H9 (cell line): ENCODE measurements at regions not wholly inside any gene's neighbourhood (a gene's known extent, or its start where the extent isn't known, plus 50 kb on each side); places are given as distances from the start of the nearest gene placed in this dataset.

ENCODE experiments used
- DNase-seq: peaks from one replicate; pipeline ENCODE4 v3.0.0-alpha.2; 2017
- H2AFZ ChIP-seq: one replicate; pipeline ENCODE4 v1.6.1; 2013; ENCODE audit warnings: mild to moderate bottlenecking, low read length, control low read depth, moderate library complexity
- H2AK5ac ChIP-seq: 2 replicates; pipeline ENCODE4 v1.6.1; 2013; ENCODE audit warnings: low read length, control low read depth, mixed read lengths; ENCODE audit not compliant: insufficient read length
- H2BK120ac ChIP-seq: one replicate; pipeline ENCODE4 v1.6.1; 2013; ENCODE audit warnings: low read depth, mild to moderate bottlenecking, low read length, control low read depth, inconsistent platforms; ENCODE audit not compliant: poor library complexity, severe bottlenecking
- H2BK12ac ChIP-seq: 2 replicates; pipeline ENCODE4 v1.6.1; 2013; ENCODE audit warnings: low read length, control low read depth, mixed read lengths, low read depth; ENCODE audit not compliant: insufficient read length
- H2BK15ac ChIP-seq: 2 replicates; pipeline ENCODE4 v1.6.1; 2013; ENCODE audit warnings: low read depth, low read length, control low read depth
- H2BK20ac ChIP-seq: one replicate; pipeline ENCODE4 v1.6.1; 2013; ENCODE audit warnings: low read depth, mild to moderate bottlenecking, low read length, control low read depth, inconsistent platforms; ENCODE audit not compliant: poor library complexity, severe bottlenecking
- H2BK5ac ChIP-seq: 2 replicates; pipeline ENCODE4 v1.6.1; 2013; ENCODE audit warnings: low read length, control low read depth, mixed read lengths; ENCODE audit not compliant: insufficient read length
- H3K14ac ChIP-seq: 2 replicates; pipeline ENCODE4 v1.6.1; 2013; ENCODE audit warnings: low read length, control low read depth; ENCODE audit not compliant: insufficient read depth
- H3K18ac ChIP-seq: 2 replicates; pipeline ENCODE4 v1.6.1; 2013; ENCODE audit warnings: low read depth, mild to moderate bottlenecking, mixed read lengths, low read length, control low read depth; ENCODE audit not compliant: insufficient read length
- H3K23ac ChIP-seq: 2 replicates; pipeline ENCODE4 v1.6.1; 2013; ENCODE audit warnings: low read length, control low read depth, mixed read lengths, low read depth; ENCODE audit not compliant: insufficient read length
- H3K23me2 ChIP-seq: 2 replicates; pipeline ENCODE4 v1.6.1; 2013; ENCODE audit warnings: low read depth, mild to moderate bottlenecking, mixed read lengths, low read length, control low read depth; ENCODE audit not compliant: insufficient read length, poor library complexity, severe bottlenecking
- H3K27ac ChIP-seq: 2 replicates; pipeline ENCODE4 v1.5.1; 2013; ENCODE audit warnings: low read length, control low read depth, mixed read lengths, low read depth; ENCODE audit not compliant: insufficient read length
- H3K27me3 ChIP-seq: 2 replicates; pipeline ENCODE4 v1.6.1; 2013; ENCODE audit warnings: low read length, control low read depth, inconsistent platforms; ENCODE audit not compliant: insufficient read depth
- H3K4ac ChIP-seq: 2 replicates; pipeline ENCODE4 v1.6.1; 2013; ENCODE audit warnings: low read depth, mild to moderate bottlenecking, control low read depth, inconsistent platforms, low read length, moderate library complexity
- H3K4me1 ChIP-seq: 2 replicates; pipeline ENCODE4 v1.6.1; 2013; ENCODE audit warnings: low read length, control low read depth, inconsistent platforms; ENCODE audit not compliant: insufficient read depth
- H3K4me2 ChIP-seq: 2 replicates; pipeline ENCODE4 v1.6.1; 2013; ENCODE audit warnings: low read length, control low read depth, mixed read lengths; ENCODE audit not compliant: insufficient read length, insufficient read depth
- H3K56ac ChIP-seq: 2 replicates; pipeline ENCODE4 v1.6.1; 2013; ENCODE audit warnings: low read depth, mild to moderate bottlenecking, mixed read lengths, low read length, control low read depth; ENCODE audit not compliant: insufficient read length
- H3K79me1 ChIP-seq: 2 replicates; pipeline ENCODE4 v1.6.1; 2013; ENCODE audit warnings: low read depth, mild to moderate bottlenecking, moderate library complexity, low read length, control low read depth, inconsistent platforms; ENCODE audit not compliant: insufficient read depth, poor library complexity, severe bottlenecking
- H3K79me2 ChIP-seq: 2 replicates; pipeline ENCODE4 v1.6.1; 2013; ENCODE audit warnings: low read length, control low read depth, inconsistent platforms; ENCODE audit not compliant: insufficient read depth
- H3K9ac ChIP-seq: 2 replicates; pipeline ENCODE4 v1.6.1; 2013; ENCODE audit warnings: low read length, control low read depth, mixed read lengths; ENCODE audit not compliant: insufficient read length; ENCODE audit errors: extremely low read depth
- H3K9me3 ChIP-seq: one replicate; pipeline ENCODE4 v1.6.1; 2013; ENCODE audit warnings: low read depth, low read length, inconsistent platforms; ENCODE audit not compliant: control insufficient read depth
- H3T11ph ChIP-seq: one replicate; pipeline ENCODE4 v1.6.1; 2013; ENCODE audit warnings: mild to moderate bottlenecking, low read length, control low read depth, inconsistent platforms
- H4K20me1 ChIP-seq: one replicate; pipeline ENCODE4 v1.6.1; 2013; ENCODE audit not compliant: control insufficient read depth, insufficient read length, insufficient read depth
- H4K5ac ChIP-seq: 2 replicates; pipeline ENCODE4 v1.6.1; 2013; ENCODE audit warnings: low read depth, mild to moderate bottlenecking, mixed read lengths, low read length, control low read depth; ENCODE audit not compliant: insufficient read length
- H4K8ac ChIP-seq: replicated peaks from 2 replicates; pipeline ENCODE4 v1.6.1; 2013; ENCODE audit warnings: low read length, control low read depth, mixed read lengths, low read depth; ENCODE audit not compliant: insufficient read length
- H4K91ac ChIP-seq: 2 replicates; pipeline ENCODE4 v1.6.1; 2013; ENCODE audit warnings: low read depth, mild to moderate bottlenecking, moderate library complexity, mixed read lengths, low read length, control low read depth; ENCODE audit not compliant: insufficient read length
- H3K27ac Mint-ChIP-seq, 3 experiments: 2 replicates in 2 of 3; 3 replicates in 1 of 3; pipeline ENCODE4 v1.8.0; 2020 to 2021; ENCODE audit warnings: mixed read lengths in 3 of 3, mild to moderate bottlenecking in 1 of 3, moderate library complexity in 1 of 3
- H3K27me3 Mint-ChIP-seq: 2 replicates; pipeline ENCODE4 v1.8.0; 2021; ENCODE audit warnings: low read depth, mild to moderate bottlenecking, moderate library complexity, mixed read lengths
- H3K36me3 Mint-ChIP-seq, 3 experiments: 2 replicates in 2 of 3; 3 replicates in 1 of 3; pipeline ENCODE4 v1.8.0; 2020 to 2021; ENCODE audit warnings: low read depth in 3 of 3, mixed read lengths in 3 of 3; ENCODE audit not compliant: insufficient read depth in 1 of 3
- H3K4me1 Mint-ChIP-seq, 2 experiments: 2 replicates each; pipeline ENCODE4 v1.8.0; 2020; ENCODE audit warnings: mixed read lengths in 2 of 2
- H3K4me3 Mint-ChIP-seq, 2 experiments: 2 replicates in 1 of 2; 3 replicates in 1 of 2; pipeline ENCODE4 v1.8.0; 2020 to 2021; ENCODE audit warnings: mild to moderate bottlenecking in 2 of 2, mixed read lengths in 2 of 2, moderate library complexity in 1 of 2
- H3K9me3 Mint-ChIP-seq, 2 experiments: 2 replicates in 1 of 2; 3 replicates in 1 of 2; pipeline ENCODE4 v1.8.0; 2020; ENCODE audit warnings: mild to moderate bottlenecking in 2 of 2, mixed read lengths in 2 of 2, moderate library complexity in 1 of 2
- TF ChIP-seq, protein P1 (sequence below): fragments of 200-600 bp; sonication (generic); conservative IDR thresholded peaks from 3 replicates; pipeline ENCODE4 v1.8.0; 2021; ENCODE audit warnings: antibody characterized with exemption, mild to moderate bottlenecking

DNA sequence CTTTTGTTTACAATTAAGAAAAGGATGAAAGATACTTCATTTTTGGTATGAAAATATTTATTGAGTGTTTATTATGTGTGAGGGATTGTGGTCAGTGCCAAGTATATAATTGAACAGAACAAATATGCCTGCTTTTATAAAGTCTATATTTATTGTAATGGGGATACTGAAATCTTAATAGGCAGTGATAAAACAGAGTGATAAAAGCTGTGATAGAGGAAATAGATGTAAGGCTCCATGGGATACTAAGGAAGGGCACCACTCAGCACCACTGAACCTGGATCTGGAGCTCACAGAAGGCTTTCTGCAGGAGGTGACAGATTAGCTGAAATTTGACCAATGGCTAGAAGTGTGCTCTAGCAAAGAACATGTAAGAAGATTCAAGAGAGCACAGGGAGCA is 263.5 kb downstream of the C4orf33 start:
- H3K56ac ChIP-seq: no peak overlapping the region
- H3K27me3 ChIP-seq: no peaks in the 10 kb centered on the region
- no peaks in the 10 kb centered on the region for H3K4me1 ChIP-seq
- no peak overlapping the region for H3K4me3 Mint-ChIP-seq
- H3K36me3 Mint-ChIP-seq: no peaks in the 10 kb centered on the region
- no peak overlapping the region for H3T11ph ChIP-seq
- H2BK20ac ChIP-seq: no peak overlapping the region
- no peak for DNase-seq
- H4K91ac ChIP-seq: no peak overlapping the region
- H2BK12ac ChIP-seq: no peak overlapping the region
- H4K5ac ChIP-seq: no peak overlapping the region
- peaks cover 0 to 2% of the 10 kb centered on the region in 2 experiments; a peak in 2 of 5 replicates for H3K9me3 Mint-ChIP-seq
- no peak overlapping the region for H3K14ac ChIP-seq
- no peak overlapping the region for H2AK5ac ChIP-seq
- no peak overlapping the region for H2BK15ac ChIP-seq
- TF ChIP-seq, protein P1, sequence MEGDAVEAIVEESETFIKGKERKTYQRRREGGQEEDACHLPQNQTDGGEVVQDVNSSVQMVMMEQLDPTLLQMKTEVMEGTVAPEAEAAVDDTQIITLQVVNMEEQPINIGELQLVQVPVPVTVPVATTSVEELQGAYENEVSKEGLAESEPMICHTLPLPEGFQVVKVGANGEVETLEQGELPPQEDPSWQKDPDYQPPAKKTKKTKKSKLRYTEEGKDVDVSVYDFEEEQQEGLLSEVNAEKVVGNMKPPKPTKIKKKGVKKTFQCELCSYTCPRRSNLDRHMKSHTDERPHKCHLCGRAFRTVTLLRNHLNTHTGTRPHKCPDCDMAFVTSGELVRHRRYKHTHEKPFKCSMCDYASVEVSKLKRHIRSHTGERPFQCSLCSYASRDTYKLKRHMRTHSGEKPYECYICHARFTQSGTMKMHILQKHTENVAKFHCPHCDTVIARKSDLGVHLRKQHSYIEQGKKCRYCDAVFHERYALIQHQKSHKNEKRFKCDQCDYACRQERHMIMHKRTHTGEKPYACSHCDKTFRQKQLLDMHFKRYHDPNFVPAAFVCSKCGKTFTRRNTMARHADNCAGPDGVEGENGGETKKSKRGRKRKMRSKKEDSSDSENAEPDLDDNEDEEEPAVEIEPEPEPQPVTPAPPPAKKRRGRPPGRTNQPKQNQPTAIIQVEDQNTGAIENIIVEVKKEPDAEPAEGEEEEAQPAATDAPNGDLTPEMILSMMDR: no peak
- no peak overlapping the region for H2BK5ac ChIP-seq
- no peaks in the 10 kb centered on the region for H3K79me1 ChIP-seq
- H3K27ac Mint-ChIP-seq: no peak overlapping the region
- no peaks in the 10 kb centered on the region for H3K9me3 ChIP-seq
- H3K9ac ChIP-seq: no peak overlapping the region
- H4K20me1 ChIP-seq: no peaks in the 10 kb centered on the region
- no peaks in the 10 kb centered on the region for H3K23me2 ChIP-seq
- H3K23ac ChIP-seq: no peak overlapping the region
- no peak overlapping the region for H3K4ac ChIP-seq
- H3K27ac ChIP-seq: no peak overlapping the region
- no peaks in the 10 kb centered on the region for H3K27me3 Mint-ChIP-seq
- no peak overlapping the region for H2BK120ac ChIP-seq
- peaks cover 14 to 22% of the 10 kb centered on the region in 2 experiments for H3K4me1 Mint-ChIP-seq
- H3K18ac ChIP-seq: no peak overlapping the region
- H3K79me2 ChIP-seq: no peaks in the 10 kb centered on the region
- H2AFZ ChIP-seq: no peak overlapping the region
- no peak overlapping the region for H3K4me2 ChIP-seq
- H4K8ac ChIP-seq: no peak overlapping the region
